CD1c-positive myeloid dendritic cell (primary cell): ENCODE measurements at regions not wholly inside any gene's neighbourhood (a gene's known extent, or its start where the extent isn't known, plus 50 kb on each side); places are given as distances from the start of the nearest gene placed in this dataset.
"Not testable (repeated sequence)": the region's sequence is repeated elsewhere in the genome, so short reads cannot be mapped to it uniquely, and the experiment has no call there.

ENCODE experiments used
- DNase-seq: peaks from one replicate; pipeline ENCODE4 v3.0.0-alpha.2; 2016; ENCODE audit errors: extremely low spot score

GRCh38 chr5:121100931-121101330, 636.8 kb downstream of the PRR16 start:
- DNase-seq: no peak

GRCh38 chr5:121105921-121106320, 641.8 kb downstream of the PRR16 start:
- DNase-seq: no peak

GRCh38 chr5:121106721-121107690, 642.9 kb downstream of the PRR16 start:
- DNase-seq: not testable (repeated sequence)

GRCh38 chr5:121108725-121109124, 644.6 kb downstream of the PRR16 start:
- no peak for DNase-seq

- no peak for DNase-seq
These were observed 645.7 kb downstream of the PRR16 start for GRCh38 chr5:121109817-121110216.

- DNase-seq: no peak
These were observed 657.7 kb downstream of the PRR16 start for GRCh38 chr5:121121786-121122185.

GRCh38 chr5:121138495-121138907, 674.4 kb downstream of the PRR16 start:
- DNase-seq: no peak

GRCh38 chr5:121138952-121139351, 674.9 kb downstream of the PRR16 start:
- no peak for DNase-seq

GRCh38 chr5:121144764-121145163, 680.7 kb downstream of the PRR16 start:
- DNase-seq: no peak

GRCh38 chr5:121151534-121151933, 687.4 kb downstream of the PRR16 start:
- no peak for DNase-seq

- DNase-seq: no peak
These were observed 688.3 kb downstream of the PRR16 start for GRCh38 chr5:121152411-121152810.

- no peak for DNase-seq
These were observed 692.5 kb downstream of the PRR16 start for GRCh38 chr5:121156565-121156964.

GRCh38 chr5:121158451-121158850, 693.2 kb upstream of the FTMT start:
- no peak for DNase-seq

- no peak for DNase-seq
These were observed 691.1 kb upstream of the FTMT start for GRCh38 chr5:121160591-121160990.

GRCh38 chr5:121164632-121165031, 687.0 kb upstream of the FTMT start:
- DNase-seq: no peak

- DNase-seq: no peak
These were observed 680.3 kb upstream of the FTMT start for GRCh38 chr5:121171361-121171760.

- no peak for DNase-seq
These were observed 679.8 kb upstream of the FTMT start for GRCh38 chr5:121171834-121172233.

GRCh38 chr5:121174351-121174750, 677.3 kb upstream of the FTMT start:
- DNase-seq: no peak

GRCh38 chr5:121175986-121176385, 675.7 kb upstream of the FTMT start:
- DNase-seq: no peak

GRCh38 chr5:121182788-121183490, 668.7 kb upstream of the FTMT start:
- DNase-seq: no peak

- no peak for DNase-seq
These were observed 662.8 kb upstream of the FTMT start for GRCh38 chr5:121188849-121189248.

- DNase-seq: no peak
These were observed 662.1 kb upstream of the FTMT start for GRCh38 chr5:121189342-121190305.
